ENCODE measurements at regions not wholly inside any gene's neighbourhood (a gene's known extent, or its start where the extent isn't known, plus 50 kb on each side); places are given as distances from the start of the nearest gene placed in this dataset.

GRCh38 chr9:80012557-80013330, 441.0 kb downstream of the TLE4 start:
- DNase-seq: no peak
- Mint-ChIP-seq H3K27ac (no peak overlapping the region), H3K4me3 (no peak overlapping the region), H3K4me1 (no peaks in the 10 kb centered on the region), H3K36me3 (no peaks in the 10 kb centered on the region), H3K9me3 (no peaks in the 10 kb centered on the region), H3K27me3 (no peaks in the 10 kb centered on the region)
- CTCF ChIA-PET: interaction anchor here (0.6 kb wide), 1 partner anchor 122 kb away, joined by 3 read pairs; no protein-coding TSS in a partner anchor

GRCh38 chr9:80009204-80009603, 437.4 kb downstream of the TLE4 start:
- Mint-ChIP-seq H3K4me3 (no peak overlapping the region), H3K27me3 (no peaks in the 10 kb centered on the region), H3K4me1 (no peaks in the 10 kb centered on the region), H3K27ac (no peak overlapping the region), H3K9me3 (no peaks in the 10 kb centered on the region), H3K36me3 (no peaks in the 10 kb centered on the region)
- DNase-seq: no peak
- CTCF ChIA-PET: no interaction called here

- H3K4me3 Mint-ChIP-seq: no peak overlapping the region
- no peaks in the 10 kb centered on the region for H3K9me3 Mint-ChIP-seq
- H3K36me3 Mint-ChIP-seq: no peaks in the 10 kb centered on the region
- H3K4me1 Mint-ChIP-seq: no peaks in the 10 kb centered on the region
- H3K27me3 Mint-ChIP-seq: no peaks in the 10 kb centered on the region
- DNase-seq: no peak
- H3K27ac Mint-ChIP-seq: no peak overlapping the region
- CTCF ChIA-PET: no interaction called here
These were observed 432.9 kb downstream of the TLE4 start for GRCh38 chr9:80004714-80005113.

GRCh38 chr9:79990536-79990935, 418.8 kb downstream of the TLE4 start:
- no peak for DNase-seq
- CTCF ChIA-PET: no interaction called here
- no peak overlapping the region for H3K27ac Mint-ChIP-seq
- H3K36me3 Mint-ChIP-seq: no peaks in the 10 kb centered on the region
- no peaks in the 10 kb centered on the region for H3K9me3 Mint-ChIP-seq
- H3K4me1 Mint-ChIP-seq: no peaks in the 10 kb centered on the region
- H3K27me3 Mint-ChIP-seq: no peaks in the 10 kb centered on the region
- no peak overlapping the region for H3K4me3 Mint-ChIP-seq

GRCh38 chr9:79989079-79989478, 417.3 kb downstream of the TLE4 start:
- Mint-ChIP-seq H3K9me3 (no peaks in the 10 kb centered on the region), H3K4me3 (no peak overlapping the region), H3K36me3 (no peaks in the 10 kb centered on the region), H3K4me1 (no peaks in the 10 kb centered on the region), H3K27me3 (no peaks in the 10 kb centered on the region), H3K27ac (no peak overlapping the region)
- CTCF ChIA-PET: no interaction called here
- DNase-seq: no peak

- Mint-ChIP-seq H3K36me3 (no peaks in the 10 kb centered on the region), H3K27me3 (no peaks in the 10 kb centered on the region), H3K4me1 (no peaks in the 10 kb centered on the region), H3K27ac (no peak overlapping the region), H3K9me3 (no peaks in the 10 kb centered on the region), H3K4me3 (no peak overlapping the region)
- no peak for DNase-seq
- CTCF ChIA-PET: no interaction called here
These were observed 416.4 kb downstream of the TLE4 start for GRCh38 chr9:79988126-79988525.

GRCh38 chr9:79986437-79986836, 414.7 kb downstream of the TLE4 start:
- CTCF ChIA-PET: no interaction called here
- Mint-ChIP-seq H3K9me3 (no peaks in the 10 kb centered on the region), H3K36me3 (no peaks in the 10 kb centered on the region), H3K4me3 (no peak overlapping the region), H3K27ac (no peak overlapping the region), H3K27me3 (no peaks in the 10 kb centered on the region), H3K4me1 (no peaks in the 10 kb centered on the region)
- DNase-seq: no peak

- Mint-ChIP-seq H3K27ac (no peak overlapping the region), H3K4me1 (no peaks in the 10 kb centered on the region), H3K27me3 (no peaks in the 10 kb centered on the region), H3K36me3 (no peaks in the 10 kb centered on the region), H3K9me3 (no peaks in the 10 kb centered on the region), H3K4me3 (no peak overlapping the region)
- DNase-seq: no peak
- CTCF ChIA-PET: no interaction called here
These were observed 414.0 kb downstream of the TLE4 start for GRCh38 chr9:79985772-79986171.

GRCh38 chr9:79985264-79985663, 413.5 kb downstream of the TLE4 start:
- CTCF ChIA-PET: no interaction called here
- DNase-seq: no peak
- Mint-ChIP-seq H3K27ac (no peak overlapping the region), H3K4me1 (no peaks in the 10 kb centered on the region), H3K36me3 (no peaks in the 10 kb centered on the region), H3K9me3 (no peaks in the 10 kb centered on the region), H3K4me3 (no peak overlapping the region), H3K27me3 (no peaks in the 10 kb centered on the region)

GRCh38 chr9:79984429-79985067, 412.8 kb downstream of the TLE4 start:
- no peaks in the 10 kb centered on the region for H3K27me3 Mint-ChIP-seq
- H3K27ac Mint-ChIP-seq: no peak overlapping the region
- H3K9me3 Mint-ChIP-seq: no peaks in the 10 kb centered on the region
- DNase-seq: no peak
- CTCF ChIA-PET: no interaction called here
- H3K36me3 Mint-ChIP-seq: no peaks in the 10 kb centered on the region
- no peak overlapping the region for H3K4me3 Mint-ChIP-seq
- H3K4me1 Mint-ChIP-seq: no peaks in the 10 kb centered on the region

GRCh38 chr9:79980432-79980831, 408.7 kb downstream of the TLE4 start:
- no peak overlapping the region for H3K4me3 Mint-ChIP-seq
- H3K4me1 Mint-ChIP-seq: no peaks in the 10 kb centered on the region
- H3K27me3 Mint-ChIP-seq: peaks cover 4% of the 10 kb centered on the region
- CTCF ChIA-PET: no interaction called here
- H3K9me3 Mint-ChIP-seq: no peaks in the 10 kb centered on the region
- H3K36me3 Mint-ChIP-seq: no peaks in the 10 kb centered on the region
- H3K27ac Mint-ChIP-seq: no peak overlapping the region
- no peak for DNase-seq

GRCh38 chr9:79977510-79978197, 405.9 kb downstream of the TLE4 start:
- no peaks in the 10 kb centered on the region for H3K4me1 Mint-ChIP-seq
- H3K4me3 Mint-ChIP-seq: no peak overlapping the region
- no peak for DNase-seq

GRCh38 chr9:79977074-79977435, 405.3 kb downstream of the TLE4 start:
- peaks cover 4% of the 10 kb centered on the region for H3K27me3 Mint-ChIP-seq
- H3K27ac Mint-ChIP-seq: no peak overlapping the region
- no peaks in the 10 kb centered on the region for H3K4me1 Mint-ChIP-seq
- H3K9me3 Mint-ChIP-seq: no peaks in the 10 kb centered on the region
- no peaks in the 10 kb centered on the region for H3K36me3 Mint-ChIP-seq
- DNase-seq: no peak
- CTCF ChIA-PET: no interaction called here
- H3K4me3 Mint-ChIP-seq: no peak overlapping the region

More at GRCh38 chr9:79977510-79978197, 405.9 kb downstream of the TLE4 start:
- no peaks in the 10 kb centered on the region for H3K36me3 Mint-ChIP-seq
- CTCF ChIA-PET: no interaction called here
- no peak overlapping the region for H3K27ac Mint-ChIP-seq
- H3K27me3 Mint-ChIP-seq: peaks cover 4% of the 10 kb centered on the region
- no peaks in the 10 kb centered on the region for H3K9me3 Mint-ChIP-seq

GRCh38 chr9:79976257-79977073, 404.7 kb downstream of the TLE4 start:
- H3K27ac Mint-ChIP-seq: no peak overlapping the region
- CTCF ChIA-PET: no interaction called here
- no peaks in the 10 kb centered on the region for H3K36me3 Mint-ChIP-seq
- no peak for DNase-seq
- no peak overlapping the region for H3K4me3 Mint-ChIP-seq
- no peaks in the 10 kb centered on the region for H3K4me1 Mint-ChIP-seq
- H3K27me3 Mint-ChIP-seq: peaks cover 4% of the 10 kb centered on the region
- no peaks in the 10 kb centered on the region for H3K9me3 Mint-ChIP-seq
